ENCODE measurements at regions not wholly inside any gene's neighbourhood (a gene's known extent, or its start where the extent isn't known, plus 50 kb on each side); places are given as distances from the start of the nearest gene placed in this dataset.

DNA sequence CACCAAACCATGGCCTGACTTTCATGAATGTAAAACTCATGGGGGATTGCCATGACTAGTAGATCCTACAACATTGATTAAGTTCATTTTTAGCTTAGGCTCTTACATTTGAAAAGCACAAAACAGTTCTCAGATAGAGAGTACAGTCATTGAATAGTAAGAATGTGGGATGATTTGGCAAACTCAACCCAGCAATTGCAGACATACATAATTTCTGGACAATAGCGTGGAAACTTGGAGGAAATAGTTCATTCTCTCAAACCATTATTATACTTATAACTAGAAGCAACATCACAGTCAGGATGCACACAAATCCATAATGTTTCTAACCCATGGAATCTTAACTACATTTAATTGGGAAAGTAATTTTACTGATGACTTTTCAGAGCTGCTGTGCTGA, 598.2 kb downstream of the LMO4 start:
- DNase-seq (ENCODE audit: low spot score) = no peak

GRCh38 chr1:87927391-87928280, 599.0 kb downstream of the LMO4 start:
- no peak for DNase-seq (ENCODE audit: low spot score)

- no peak for DNase-seq (ENCODE audit: low spot score)
Observed at GRCh38 chr1:87928623-87929022, 599.9 kb downstream of the LMO4 start.

DNA sequence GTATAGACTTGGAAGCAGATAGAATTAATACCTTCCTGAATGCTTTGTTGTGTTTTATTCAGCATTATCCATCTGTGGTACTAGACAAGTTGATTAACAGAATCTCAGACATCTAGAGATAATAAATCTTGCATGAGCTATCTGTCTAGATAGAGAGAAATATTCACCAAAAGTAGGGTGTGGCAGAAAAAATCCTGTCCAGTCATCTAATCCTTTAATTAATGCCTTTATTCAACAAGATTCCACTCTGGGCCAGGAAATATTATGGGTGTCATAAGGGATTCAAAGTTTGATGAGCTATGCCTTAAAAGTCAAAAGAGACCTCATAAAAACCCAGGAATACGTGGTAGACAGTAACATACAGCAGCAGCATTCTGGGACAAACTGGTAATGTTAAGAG, 601.2 kb downstream of the LMO4 start:
- DNase-seq (ENCODE audit: low spot score) = no peak

- DNase-seq (ENCODE audit: low spot score) = no peak
Observed at GRCh38 chr1:87930796-87931195, 602.1 kb downstream of the LMO4 start.

DNA sequence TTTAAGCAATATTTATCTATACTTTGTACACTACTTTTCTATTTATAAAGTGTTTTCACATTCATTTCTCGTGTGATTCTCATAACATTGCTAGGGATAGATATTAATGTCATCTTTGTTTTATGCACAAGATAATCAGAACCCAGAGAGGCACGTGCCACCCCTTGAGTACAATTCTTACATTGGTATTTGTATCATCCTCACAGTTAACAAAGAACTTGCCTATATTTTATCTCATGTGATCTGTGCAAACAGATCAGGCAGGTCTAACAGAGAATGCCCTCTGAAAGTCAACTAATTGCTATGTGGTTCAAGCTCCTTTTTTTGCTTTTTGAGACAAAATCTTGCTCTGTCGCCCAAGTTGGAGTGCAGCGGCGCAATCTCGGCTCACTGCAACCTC, 604.5 kb downstream of the LMO4 start:
- DNase-seq (ENCODE audit: low spot score) = no peak

DNA sequence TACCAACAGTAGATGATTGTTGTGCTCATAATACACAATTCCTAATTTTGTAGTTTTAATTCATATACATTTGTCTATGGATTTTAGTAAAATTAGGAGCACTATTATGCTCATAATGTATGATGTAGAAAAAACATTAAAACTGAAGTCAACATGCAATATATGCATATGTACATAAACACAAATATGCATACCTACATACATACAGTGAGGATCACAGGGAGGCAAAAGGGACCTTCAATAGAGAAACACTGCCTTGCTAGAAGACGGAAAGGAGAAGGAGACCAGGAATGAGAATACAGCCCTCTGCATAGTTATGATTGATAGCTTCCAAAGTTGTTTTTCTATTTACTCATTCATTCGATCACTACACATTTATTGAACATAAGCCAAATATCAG, 606.5 kb downstream of the LMO4 start:
- DNase-seq (ENCODE audit: low spot score) = no peak

- no peak for DNase-seq (ENCODE audit: low spot score)
Observed at GRCh38 chr1:87937831-87938395, 609.2 kb downstream of the LMO4 start.

DNA sequence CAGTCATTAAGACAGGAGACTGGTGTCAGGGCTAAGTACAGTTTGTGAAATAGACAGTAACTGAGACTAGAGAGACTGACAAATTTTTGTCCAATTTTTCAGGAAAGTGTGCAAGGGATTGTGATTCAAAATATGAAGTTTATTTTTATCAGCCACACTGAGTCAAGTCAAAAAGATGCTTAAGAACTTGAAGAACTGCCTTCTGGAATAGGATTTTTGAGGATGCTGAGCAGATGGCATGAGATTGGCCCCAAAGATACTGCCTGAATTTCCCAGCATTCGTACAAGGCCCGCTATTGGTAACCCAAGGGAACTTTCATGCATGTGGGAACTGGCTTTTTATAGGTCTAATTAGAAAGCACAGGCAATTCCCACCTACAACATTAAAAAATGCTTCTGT, 610.0 kb downstream of the LMO4 start:
- DNase-seq (ENCODE audit: low spot score) = no peak

- no peak for DNase-seq (ENCODE audit: low spot score)
Observed at GRCh38 chr1:87939444-87939843, 610.8 kb downstream of the LMO4 start.

DNA sequence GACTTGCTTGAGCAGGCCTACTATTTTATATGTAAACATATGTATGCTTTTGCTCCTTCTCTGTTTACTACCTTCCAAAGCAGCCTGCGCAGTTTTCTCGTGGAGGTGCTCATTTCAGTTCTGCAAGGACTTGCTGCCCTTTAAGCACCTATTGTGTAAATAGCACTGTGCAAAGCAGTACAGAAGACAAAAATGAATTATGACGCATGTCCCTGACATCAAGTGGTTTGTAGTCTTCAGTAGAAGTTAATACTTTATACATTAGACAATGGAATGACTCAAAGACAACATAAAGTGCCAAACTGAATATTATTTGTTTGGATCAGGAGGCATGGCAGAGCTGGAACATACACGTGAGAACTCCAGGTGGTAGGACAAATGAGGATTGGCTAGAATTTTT, 611.7 kb downstream of the LMO4 start:
- no peak for DNase-seq (ENCODE audit: low spot score)

- DNase-seq (ENCODE audit: low spot score) = no peak
Observed at GRCh38 chr1:87941337-87941946, 612.8 kb downstream of the LMO4 start.

DNA sequence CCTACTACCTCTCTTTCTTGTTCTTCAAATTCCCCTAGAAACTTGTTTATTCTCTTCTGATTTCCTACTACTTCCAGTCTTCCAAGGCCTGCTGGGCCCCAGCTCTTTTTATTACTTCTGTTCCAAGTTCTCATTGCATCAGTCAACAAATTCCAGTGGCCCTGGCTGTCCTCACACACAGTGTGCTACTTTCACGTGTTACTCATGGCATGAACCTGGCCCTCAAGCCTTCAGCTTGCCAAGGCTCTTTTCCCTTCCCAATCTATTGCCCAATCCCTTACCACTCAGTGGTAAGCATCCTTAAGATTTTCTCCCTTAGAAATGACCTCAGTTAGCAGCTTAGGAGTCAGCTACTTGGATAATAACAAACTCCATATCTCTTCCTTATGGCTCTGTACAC, 613.5 kb downstream of the LMO4 start:
- no peak for DNase-seq (ENCODE audit: low spot score)

- no peak for DNase-seq (ENCODE audit: low spot score)
Observed at GRCh38 chr1:87949711-87950110, 621.0 kb downstream of the LMO4 start.

GRCh38 chr1:87950369-87950768, 621.7 kb downstream of the LMO4 start:
- no peak for DNase-seq (ENCODE audit: low spot score)

DNA sequence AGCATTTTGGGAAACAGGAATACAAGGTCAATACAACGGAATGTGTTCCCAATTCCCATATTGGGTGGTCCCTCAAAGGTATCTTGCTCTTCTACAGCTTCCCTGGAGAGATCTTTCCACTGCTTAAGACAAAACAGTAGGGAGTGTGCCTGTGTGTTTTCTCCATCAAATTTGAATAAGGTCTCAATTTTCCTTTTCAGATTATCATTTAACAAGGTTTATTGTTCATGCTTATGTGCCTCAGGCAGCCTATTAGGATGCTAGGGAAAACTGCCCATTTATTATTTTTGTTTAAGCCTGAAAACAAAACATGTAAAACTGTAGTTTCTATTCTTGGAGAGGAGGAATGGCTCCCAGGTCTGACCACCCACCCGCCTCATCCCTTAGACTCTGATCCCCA, 622.7 kb downstream of the LMO4 start:
- no peak for DNase-seq (ENCODE audit: low spot score)

- no peak for DNase-seq (ENCODE audit: low spot score)
Observed at GRCh38 chr1:87951852-87952251, 623.2 kb downstream of the LMO4 start.

DNA sequence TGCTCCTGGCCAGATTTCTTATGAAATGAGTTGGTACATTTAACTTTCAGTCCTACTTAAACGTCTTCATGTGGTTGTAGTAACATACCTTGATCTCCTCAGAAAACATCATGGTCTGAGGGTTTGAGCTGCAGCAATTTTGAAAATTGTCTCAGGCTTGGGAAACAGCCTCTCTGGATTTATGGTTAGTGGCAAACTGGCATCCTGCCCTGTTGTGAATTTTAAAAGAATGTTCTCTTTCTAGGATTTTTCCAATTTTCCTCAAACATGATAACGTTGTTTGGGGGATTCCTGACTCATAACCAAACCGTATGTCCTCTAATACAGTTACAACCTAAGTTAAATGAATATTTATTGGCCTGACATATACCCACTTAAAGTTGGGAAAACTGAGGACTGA, 624.4 kb downstream of the LMO4 start:
- DNase-seq (ENCODE audit: low spot score) = no peak

DNA sequence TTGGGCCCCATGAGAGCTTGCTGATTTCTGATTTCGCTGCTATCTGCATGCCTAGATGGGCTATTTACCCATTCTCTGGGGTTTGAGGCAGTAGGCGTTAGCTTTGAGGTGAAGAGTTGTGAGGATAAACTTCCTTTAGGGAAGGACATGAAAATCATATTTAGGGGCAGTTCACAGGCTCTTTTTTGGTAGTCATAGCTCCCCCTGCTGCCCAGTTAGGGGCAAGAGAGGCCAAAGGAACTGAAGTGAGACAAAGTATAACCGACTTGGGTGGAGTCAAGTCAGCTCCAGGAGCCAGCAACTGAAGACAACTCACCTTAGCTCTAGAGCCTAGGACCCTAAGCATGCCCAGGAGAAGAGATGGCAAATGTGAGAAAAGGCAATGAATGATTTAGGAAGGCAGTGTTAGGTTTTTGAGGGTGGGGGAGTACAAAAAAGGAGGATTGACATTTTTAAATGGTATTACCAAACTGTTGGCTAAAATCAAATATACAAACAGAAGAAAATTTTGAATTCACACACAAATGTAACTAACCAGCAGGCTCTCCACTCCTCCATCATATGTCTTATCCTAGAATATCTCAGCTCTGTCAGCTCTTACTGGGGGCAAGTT, 625.2 kb downstream of the LMO4 start:
- peak; percentile 60 for DNase-seq (ENCODE audit: low spot score)

- DNase-seq (ENCODE audit: low spot score) = no peak
Observed at GRCh38 chr1:87955038-87955437, 626.4 kb downstream of the LMO4 start.

GRCh38 chr1:87956072-87956471, 627.4 kb downstream of the LMO4 start:
- no peak for DNase-seq (ENCODE audit: low spot score)

GRCh38 chr1:87956750-87957149, 628.1 kb downstream of the LMO4 start:
- DNase-seq (ENCODE audit: low spot score) = no peak

DNA sequence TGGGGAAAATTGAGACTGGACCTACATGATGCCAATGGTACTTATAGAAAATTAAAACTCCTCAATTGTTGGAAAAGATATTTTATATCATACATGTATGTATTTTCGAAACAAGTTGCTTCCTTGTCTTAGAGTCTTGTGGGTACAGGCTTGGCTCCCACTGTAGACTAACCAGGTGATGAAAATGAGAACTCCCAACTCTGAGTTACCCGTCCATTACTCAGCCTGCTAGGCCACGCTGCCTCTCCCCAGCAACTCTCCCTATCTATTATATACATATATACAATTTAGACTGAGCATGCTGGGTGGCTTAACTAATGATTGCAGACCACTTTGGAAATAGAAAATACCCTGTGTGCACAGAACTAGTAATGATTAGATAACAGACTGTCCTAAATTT, 628.7 kb downstream of the LMO4 start:
- DNase-seq (ENCODE audit: low spot score) = no peak
